HL-60 (cell line): ENCODE measurements at regions not wholly inside any gene's neighbourhood (a gene's known extent, or its start where the extent isn't known, plus 50 kb on each side); places are given as distances from the start of the nearest gene placed in this dataset.

Experiments
- DNase-seq, 2 experiments: peaks; one replicate each; pipeline ENCODE4 v3.0.0-alpha.2; 2010 to 2020; ENCODE audit warnings: low read depth in 1 of 2, low spot score in 1 of 2
- H3K27ac ChIP-seq: fragments of 250-450 bp; sonication (Bioruptor Pico); replicated peaks from 2 replicates; pipeline ENCODE4 v1.5.1; 2020; ENCODE audit warnings: mild to moderate bottlenecking, moderate library complexity
- H3K27me3 ChIP-seq: fragments of 250-450 bp; sonication (Bioruptor Pico); 2 replicates; pipeline ENCODE4 v1.5.1; 2021; ENCODE audit warnings: mild to moderate bottlenecking, moderate library complexity; ENCODE audit not compliant: insufficient read depth, poor library complexity, severe bottlenecking
- H3K4me3 ChIP-seq: replicated peaks from 2 replicates; pipeline ENCODE4 v1.5.1; 2011; ENCODE audit warnings: mild to moderate bottlenecking, control low read depth, low read length; ENCODE audit not compliant: insufficient read depth
- GABPA ChIP-seq: IDR thresholded peaks from 2 replicates; pipeline ENCODE4 v1.6.1; 2012; ENCODE audit warnings: low read depth
- POLR2AphosphoS5 ChIP-seq: IDR thresholded peaks from 2 replicates; pipeline ENCODE4 v1.6.1; 2012; ENCODE audit warnings: low read depth
- SPI1 ChIP-seq: IDR thresholded peaks from 2 replicates; pipeline ENCODE4 v1.6.1; 2012; ENCODE audit warnings: low read depth, mild to moderate bottlenecking, borderline replicate concordance
- TF ChIP-seq, protein P1 (sequence below): IDR thresholded peaks from one replicate; pipeline ENCODE4 v1.5.1; 2011; ENCODE audit warnings: low read length, control low read depth, inconsistent platforms; ENCODE audit not compliant: insufficient read depth
- TF ChIP-seq, protein P2 (sequence below): IDR thresholded peaks from 2 replicates; pipeline ENCODE4 v1.6.1; 2012; ENCODE audit warnings: low read depth; ENCODE audit not compliant: insufficient replicate concordance

DNA sequence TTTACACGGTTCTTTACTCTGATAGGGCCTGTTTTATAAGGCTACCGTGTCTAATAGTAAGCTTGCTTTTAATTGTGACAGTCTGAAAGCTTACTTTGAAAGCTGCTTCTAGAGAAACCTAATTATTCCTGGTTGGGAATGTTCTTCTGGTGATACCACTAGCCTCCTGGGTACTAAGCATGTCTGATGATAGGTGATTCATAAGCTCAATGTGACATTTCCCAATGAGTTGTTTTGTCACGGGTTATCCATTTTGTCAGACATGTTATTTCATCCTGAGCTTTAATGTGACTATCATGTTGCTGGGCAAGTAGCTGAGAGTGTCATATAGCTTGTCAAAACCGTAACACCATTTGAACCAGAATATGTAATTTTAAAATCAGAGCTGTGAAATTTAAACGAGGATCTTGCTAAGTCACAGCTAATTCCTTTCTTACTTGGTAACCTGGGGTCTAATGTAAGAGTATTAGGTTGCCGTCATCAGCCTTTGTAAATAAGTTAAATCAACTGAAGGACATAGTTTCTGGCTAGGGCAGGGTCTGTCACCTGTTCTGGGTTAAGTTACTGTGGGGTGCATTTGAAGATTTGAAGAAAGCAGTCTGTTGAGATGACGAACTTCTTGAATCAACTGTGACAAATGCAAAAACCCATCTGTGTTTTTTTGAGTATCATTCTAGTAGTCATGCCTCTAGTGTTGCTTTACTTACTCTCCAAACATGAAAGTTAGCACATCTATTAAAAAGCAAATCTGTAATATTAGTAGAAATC is 529.2 kb downstream of the USP25 start:
- Histone ChIP-seq H3K27me3 (no peaks in the 10 kb centered on the region), H3K4me3 (no peak overlapping the region), H3K27ac (no peak overlapping the region)
- TF ChIP-seq, protein P1, sequence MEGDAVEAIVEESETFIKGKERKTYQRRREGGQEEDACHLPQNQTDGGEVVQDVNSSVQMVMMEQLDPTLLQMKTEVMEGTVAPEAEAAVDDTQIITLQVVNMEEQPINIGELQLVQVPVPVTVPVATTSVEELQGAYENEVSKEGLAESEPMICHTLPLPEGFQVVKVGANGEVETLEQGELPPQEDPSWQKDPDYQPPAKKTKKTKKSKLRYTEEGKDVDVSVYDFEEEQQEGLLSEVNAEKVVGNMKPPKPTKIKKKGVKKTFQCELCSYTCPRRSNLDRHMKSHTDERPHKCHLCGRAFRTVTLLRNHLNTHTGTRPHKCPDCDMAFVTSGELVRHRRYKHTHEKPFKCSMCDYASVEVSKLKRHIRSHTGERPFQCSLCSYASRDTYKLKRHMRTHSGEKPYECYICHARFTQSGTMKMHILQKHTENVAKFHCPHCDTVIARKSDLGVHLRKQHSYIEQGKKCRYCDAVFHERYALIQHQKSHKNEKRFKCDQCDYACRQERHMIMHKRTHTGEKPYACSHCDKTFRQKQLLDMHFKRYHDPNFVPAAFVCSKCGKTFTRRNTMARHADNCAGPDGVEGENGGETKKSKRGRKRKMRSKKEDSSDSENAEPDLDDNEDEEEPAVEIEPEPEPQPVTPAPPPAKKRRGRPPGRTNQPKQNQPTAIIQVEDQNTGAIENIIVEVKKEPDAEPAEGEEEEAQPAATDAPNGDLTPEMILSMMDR = no peak
- TF ChIP-seq, protein P2, sequence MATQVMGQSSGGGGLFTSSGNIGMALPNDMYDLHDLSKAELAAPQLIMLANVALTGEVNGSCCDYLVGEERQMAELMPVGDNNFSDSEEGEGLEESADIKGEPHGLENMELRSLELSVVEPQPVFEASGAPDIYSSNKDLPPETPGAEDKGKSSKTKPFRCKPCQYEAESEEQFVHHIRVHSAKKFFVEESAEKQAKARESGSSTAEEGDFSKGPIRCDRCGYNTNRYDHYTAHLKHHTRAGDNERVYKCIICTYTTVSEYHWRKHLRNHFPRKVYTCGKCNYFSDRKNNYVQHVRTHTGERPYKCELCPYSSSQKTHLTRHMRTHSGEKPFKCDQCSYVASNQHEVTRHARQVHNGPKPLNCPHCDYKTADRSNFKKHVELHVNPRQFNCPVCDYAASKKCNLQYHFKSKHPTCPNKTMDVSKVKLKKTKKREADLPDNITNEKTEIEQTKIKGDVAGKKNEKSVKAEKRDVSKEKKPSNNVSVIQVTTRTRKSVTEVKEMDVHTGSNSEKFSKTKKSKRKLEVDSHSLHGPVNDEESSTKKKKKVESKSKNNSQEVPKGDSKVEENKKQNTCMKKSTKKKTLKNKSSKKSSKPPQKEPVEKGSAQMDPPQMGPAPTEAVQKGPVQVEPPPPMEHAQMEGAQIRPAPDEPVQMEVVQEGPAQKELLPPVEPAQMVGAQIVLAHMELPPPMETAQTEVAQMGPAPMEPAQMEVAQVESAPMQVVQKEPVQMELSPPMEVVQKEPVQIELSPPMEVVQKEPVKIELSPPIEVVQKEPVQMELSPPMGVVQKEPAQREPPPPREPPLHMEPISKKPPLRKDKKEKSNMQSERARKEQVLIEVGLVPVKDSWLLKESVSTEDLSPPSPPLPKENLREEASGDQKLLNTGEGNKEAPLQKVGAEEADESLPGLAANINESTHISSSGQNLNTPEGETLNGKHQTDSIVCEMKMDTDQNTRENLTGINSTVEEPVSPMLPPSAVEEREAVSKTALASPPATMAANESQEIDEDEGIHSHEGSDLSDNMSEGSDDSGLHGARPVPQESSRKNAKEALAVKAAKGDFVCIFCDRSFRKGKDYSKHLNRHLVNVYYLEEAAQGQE = no peak
- DNase-seq = no peak

DNA sequence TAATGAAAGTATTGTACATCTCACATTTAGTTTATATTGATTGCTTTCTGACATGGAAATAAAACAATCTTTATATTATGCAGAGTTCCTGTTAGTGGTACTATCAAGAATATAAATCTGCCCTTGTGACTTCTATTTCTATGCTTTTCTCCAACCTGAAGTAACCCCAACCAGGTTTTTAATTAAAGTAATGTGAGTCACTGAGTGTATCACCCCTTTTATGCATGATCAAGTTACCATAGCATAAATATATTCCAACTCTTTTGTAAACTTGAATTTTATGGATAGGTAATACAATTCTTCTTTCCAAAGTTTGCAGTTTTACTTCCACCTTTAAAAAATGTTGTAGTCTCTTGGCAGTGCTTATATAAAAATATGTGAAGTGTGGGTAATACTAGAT is 532.3 kb downstream of the USP25 start:
- Histone ChIP-seq H3K27me3 (no peaks in the 10 kb centered on the region), H3K27ac (no peak overlapping the region), H3K4me3 (no peak overlapping the region)
- TF ChIP-seq POLR2AphosphoS5 (no peak), SPI1 (no peak), GABPA (no peak)
- TF ChIP-seq, protein P1 = no peak
- TF ChIP-seq, protein P2 = no peak
- no peak for DNase-seq

DNA sequence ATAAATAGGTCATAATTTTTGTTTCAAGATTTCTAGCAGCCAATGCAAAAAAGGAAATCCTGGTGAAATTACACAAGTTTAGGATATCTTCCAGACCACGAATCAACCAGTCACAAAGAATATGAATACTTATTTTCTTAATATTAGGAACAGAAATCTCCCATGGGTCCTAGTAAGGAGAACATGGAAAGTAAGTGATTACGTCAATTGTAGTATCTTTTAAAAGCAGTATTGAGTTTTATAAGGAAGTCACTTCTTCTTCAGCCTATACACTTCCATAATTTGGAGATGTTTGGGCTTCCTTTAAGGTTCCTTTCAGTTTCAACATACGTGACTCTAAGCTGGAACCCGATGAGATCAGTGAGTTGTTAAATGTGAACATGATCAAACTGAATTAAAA is 534.5 kb downstream of the USP25 start:
- TF ChIP-seq SPI1 = peak; percentile 40; the same call in 1 of the 2 replicates
- TF ChIP-seq, protein P1 = no peak
- no peak overlapping the region for H3K4me3 ChIP-seq
- no peak for DNase-seq
- H3K27ac ChIP-seq = no peak overlapping the region
- no peaks in the 10 kb centered on the region for H3K27me3 ChIP-seq

DNA sequence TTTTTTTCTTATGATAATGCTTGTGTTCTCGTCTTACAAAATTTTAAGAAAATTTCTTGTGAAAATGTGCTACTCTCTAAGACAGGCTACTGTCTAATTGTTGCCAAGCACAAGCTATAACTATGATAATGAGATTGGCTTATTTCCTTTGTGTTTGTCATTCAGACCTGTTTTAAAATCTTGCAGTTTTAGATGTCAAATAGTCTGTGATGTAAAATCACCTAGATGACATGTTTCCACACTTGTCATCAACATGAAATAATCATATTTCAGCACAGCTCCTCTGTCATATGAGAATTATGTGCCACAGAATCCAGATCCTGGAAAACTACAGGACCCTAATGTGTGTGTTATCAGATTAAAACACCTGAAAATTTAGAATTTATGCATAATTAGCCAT is 539.7 kb downstream of the USP25 start:
- H3K27ac ChIP-seq = no peak overlapping the region
- no peak for DNase-seq
- no peak overlapping the region for H3K4me3 ChIP-seq
- TF ChIP-seq GABPA = no peak
- TF ChIP-seq POLR2AphosphoS5 = no peak
- TF ChIP-seq, protein P2 = no peak
- TF ChIP-seq, protein P1 = no peak
- TF ChIP-seq SPI1 = no peak
- no peaks in the 10 kb centered on the region for H3K27me3 ChIP-seq
